ENCODE measurements at regions not wholly inside any gene's neighbourhood (a gene's known extent, or its start where the extent isn't known, plus 50 kb on each side); places are given as distances from the start of the nearest gene placed in this dataset.

- DNase-seq = no peak
These were observed 201.0 kb upstream of the COPS8 start for GRCh38 chr2:236884569-236885175.

- no peak for DNase-seq
These were observed 199.2 kb upstream of the COPS8 start for GRCh38 chr2:236886456-236886855.

- DNase-seq = no peak
These were observed 198.2 kb upstream of the COPS8 start for GRCh38 chr2:236887531-236887930.

- no peak for DNase-seq
These were observed 197.5 kb upstream of the COPS8 start for GRCh38 chr2:236887953-236888793.

GRCh38 chr2:236888794-236889780 is 196.6 kb upstream of the COPS8 start:
- no peak for DNase-seq

GRCh38 chr2:236889791-236890704 is 195.6 kb upstream of the COPS8 start:
- no peak for DNase-seq

- DNase-seq = no peak
These were observed 193.0 kb upstream of the COPS8 start for GRCh38 chr2:236892721-236893120.

DNA sequence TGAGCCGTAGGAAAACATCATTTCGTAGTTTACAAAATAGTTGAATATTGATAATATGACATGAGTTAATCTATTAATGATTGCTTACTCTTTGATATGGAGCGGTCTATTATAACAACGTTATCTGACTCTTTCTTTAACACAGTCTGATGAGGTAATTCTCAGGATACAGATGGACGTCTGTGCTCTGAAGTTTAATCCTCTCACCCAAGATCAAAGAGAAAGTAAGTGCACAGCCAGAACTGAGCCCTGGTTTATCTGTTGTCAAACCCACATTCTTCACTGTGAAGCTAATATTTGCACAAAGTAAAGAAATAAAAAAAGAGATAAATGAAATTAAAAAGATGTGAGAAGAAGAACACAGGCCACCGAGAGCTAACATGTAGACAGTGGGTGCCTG is 190.9 kb upstream of the COPS8 start:
- DNase-seq = no peak

DNA sequence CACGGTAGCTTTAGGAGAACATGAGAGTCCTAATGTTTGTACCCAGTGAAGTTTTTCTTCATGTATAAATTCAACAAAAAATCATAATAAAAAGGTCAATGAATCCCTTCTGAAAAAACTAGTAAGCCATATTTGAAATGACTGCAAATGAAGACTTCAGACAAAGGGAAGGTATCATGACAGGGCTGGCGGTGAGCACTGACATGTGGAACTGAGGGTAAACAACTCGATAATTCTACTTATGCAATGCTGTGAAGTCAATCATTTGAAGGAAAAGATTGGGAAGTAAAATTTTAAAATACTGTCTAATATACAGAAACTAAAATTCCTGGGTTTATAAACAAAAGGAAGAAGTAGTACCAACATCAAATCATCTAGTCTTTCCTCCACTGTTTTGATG is 190.2 kb upstream of the COPS8 start:
- DNase-seq = no peak

DNA sequence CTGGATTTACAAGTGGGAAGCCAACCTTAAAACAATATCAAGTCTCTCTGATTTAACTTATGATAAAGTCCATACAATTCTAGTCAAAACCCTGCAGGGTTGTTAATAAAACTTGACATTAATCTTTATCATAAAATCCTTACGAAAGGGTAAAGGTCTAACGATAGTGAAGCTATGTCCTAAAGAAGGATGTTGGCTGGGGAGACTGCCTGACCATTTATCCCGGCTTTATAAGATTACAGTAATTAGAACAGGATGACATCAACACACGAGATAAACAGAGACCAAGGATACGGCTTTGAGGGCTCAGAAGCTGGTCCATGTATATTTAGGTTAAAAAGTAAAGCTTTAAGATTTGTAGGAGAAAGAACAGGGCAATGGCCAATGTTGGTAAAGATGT is 189.0 kb upstream of the COPS8 start:
- no peak for DNase-seq

- no peak for DNase-seq
These were observed 186.5 kb upstream of the COPS8 start for GRCh38 chr2:236899146-236899545.

GRCh38 chr2:236899950-236900640 is 185.6 kb upstream of the COPS8 start:
- no peak for DNase-seq

- DNase-seq = no peak
These were observed 183.7 kb upstream of the COPS8 start for GRCh38 chr2:236901956-236902355.

GRCh38 chr2:236903978-236904377 is 181.7 kb upstream of the COPS8 start:
- no peak for DNase-seq

- no peak for DNase-seq
These were observed 181.1 kb upstream of the COPS8 start for GRCh38 chr2:236904389-236905263.

GRCh38 chr2:236905976-236906375 is 179.7 kb upstream of the COPS8 start:
- DNase-seq = no peak

GRCh38 chr2:236908439-236909192 is 177.1 kb upstream of the COPS8 start:
- no peak for DNase-seq

DNA sequence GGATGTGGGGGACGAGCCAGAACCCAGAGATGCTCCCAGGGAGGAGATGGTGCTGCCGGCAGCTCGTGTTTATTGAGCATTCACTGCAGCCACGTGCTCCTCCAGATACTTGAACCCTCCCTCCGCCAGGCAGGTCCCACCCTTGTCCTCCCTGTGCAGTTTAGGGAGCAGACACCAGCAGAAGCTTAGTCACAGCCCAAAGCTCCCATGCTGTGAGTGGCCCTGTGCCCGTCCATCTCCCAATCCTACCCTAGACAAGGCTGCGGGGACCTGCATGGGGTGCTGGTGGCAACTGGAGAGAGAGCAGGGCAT is 176.5 kb upstream of the COPS8 start:
- no peak for DNase-seq

- no peak for DNase-seq
These were observed 175.9 kb upstream of the COPS8 start for GRCh38 chr2:236909802-236910201.
